OCI-LY1 (cell line): ENCODE measurements at regions not wholly inside any gene's neighbourhood (a gene's known extent, or its start where the extent isn't known, plus 50 kb on each side); places are given as distances from the start of the nearest gene placed in this dataset.

Experiments used
- H2AFZ ChIP-seq: fragments of 200-600 bp; sonication (generic), shearing (Covaris generic); 2 replicates; pipeline ENCODE4 v1.6.0; 2014; ENCODE audit warnings: antibody characterized with exemption, mild to moderate bottlenecking, low read length
- H3F3A ChIP-seq: fragments of 200-600 bp; sonication (generic), shearing (Covaris generic); 2 replicates; pipeline ENCODE4 v1.6.0; 2014; ENCODE audit warnings: mild to moderate bottlenecking, antibody characterized with exemption, low read length, moderate library complexity; ENCODE audit not compliant: insufficient read depth
- H3K27ac ChIP-seq: fragments of 200-600 bp; sonication (generic); 2 replicates; pipeline ENCODE4 v1.5.1; 2014; ENCODE audit warnings: low read length, mixed run types, mild to moderate bottlenecking, low read depth; ENCODE audit not compliant: poor library complexity, severe bottlenecking
- H3K27me3 ChIP-seq: fragments of 200-600 bp; sonication (generic); 2 replicates; pipeline ENCODE4 v1.6.0; 2014; ENCODE audit warnings: antibody characterized with exemption, mild to moderate bottlenecking, low read length, moderate library complexity; ENCODE audit not compliant: insufficient read depth
- H3K36me3 ChIP-seq: fragments of 200-600 bp; sonication (generic); 2 replicates; pipeline ENCODE4 v1.6.1; 2014; ENCODE audit warnings: mild to moderate bottlenecking, antibody characterized with exemption, low read length, moderate library complexity, mixed read lengths; ENCODE audit not compliant: insufficient read depth
- H3K4me1 ChIP-seq: fragments of 200-600 bp; sonication (generic); 2 replicates; pipeline ENCODE4 v1.5.1; 2014; ENCODE audit warnings: mild to moderate bottlenecking, low read length, moderate library complexity; ENCODE audit not compliant: insufficient read depth, severe bottlenecking
- H3K4me2 ChIP-seq: fragments of 200-600 bp; sonication (generic), shearing (Covaris generic); 2 replicates; pipeline ENCODE4 v1.6.1; 2014; ENCODE audit warnings: low read length
- H3K4me3 ChIP-seq: fragments of 200-600 bp; sonication (generic); 2 replicates; pipeline ENCODE4 v1.5.1; 2014; ENCODE audit warnings: low read length, low read depth, mild to moderate bottlenecking, mixed read lengths; ENCODE audit not compliant: poor library complexity, severe bottlenecking
- H3K79me2 ChIP-seq: fragments of 200-600 bp; shearing (Covaris generic); 2 replicates; pipeline ENCODE4 v1.6.1; 2016; ENCODE audit warnings: mixed run types, low read length, mixed read lengths; ENCODE audit not compliant: insufficient read depth
- H3K9ac ChIP-seq: fragments of 200-600 bp; sonication (generic), shearing (Covaris generic); 2 replicates; pipeline ENCODE4 v1.6.1; 2014; ENCODE audit warnings: mild to moderate bottlenecking, low read length, mixed read lengths
- H3K9me2 ChIP-seq: fragments of 200-600 bp; sonication (generic), shearing (Covaris generic); 2 replicates; pipeline ENCODE4 v1.6.1; 2014; ENCODE audit warnings: low read depth, mild to moderate bottlenecking, low read length, mixed read lengths
- H3K9me3 ChIP-seq: fragments of 200-600 bp; shearing (Covaris generic); 2 replicates; pipeline ENCODE4 v1.6.1; 2014; ENCODE audit warnings: low read length, mixed read lengths
- H4K20me1 ChIP-seq: fragments of 200-600 bp; sonication (generic), shearing (Covaris generic); 2 replicates; pipeline ENCODE4 v1.6.0; 2016; ENCODE audit warnings: mild to moderate bottlenecking, low read length; ENCODE audit not compliant: insufficient read depth
- EZH2 ChIP-seq: fragments of 200-600 bp; sonication (generic), shearing (Covaris generic); IDR thresholded peaks from 2 replicates; pipeline ENCODE4 v1.8.0; 2017; ENCODE audit warnings: borderline replicate concordance, mixed run types, mild to moderate bottlenecking, antibody characterized with exemption, low read length, moderate library complexity, mixed read lengths
- TF ChIP-seq, protein P1 (sequence below): fragments of 200-600 bp; sonication (generic), shearing (Covaris generic); IDR thresholded peaks from 2 replicates; pipeline ENCODE4 v1.5.1; 2017; ENCODE audit warnings: mild to moderate bottlenecking, antibody characterized with exemption, low read length, moderate library complexity, mixed read lengths

DNA sequence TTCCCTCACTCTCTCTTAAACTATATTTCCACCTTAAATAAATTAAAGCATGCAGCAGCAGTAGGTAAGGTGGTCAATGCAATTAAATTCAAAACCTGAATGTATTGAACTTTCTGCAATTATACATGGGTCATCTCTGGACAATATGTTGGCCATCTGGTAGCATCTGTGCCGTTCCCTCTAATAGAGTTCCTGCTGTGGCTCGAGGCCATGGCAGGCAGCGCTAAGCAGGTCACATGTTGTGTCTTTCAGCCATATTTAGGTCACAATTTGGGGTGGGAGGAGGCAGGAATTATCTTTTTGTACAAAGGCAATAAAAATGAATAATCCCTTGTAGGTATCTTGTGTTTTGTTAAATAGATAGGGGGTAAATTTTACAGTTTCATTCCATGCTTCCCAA lies 676.2 kb downstream of the ZEB2 start:
- no peaks in the 10 kb centered on the region for H4K20me1 ChIP-seq
- H3K4me3 ChIP-seq = no peak overlapping the region
- H3K9ac ChIP-seq = no peak overlapping the region
- TF ChIP-seq, protein P1, sequence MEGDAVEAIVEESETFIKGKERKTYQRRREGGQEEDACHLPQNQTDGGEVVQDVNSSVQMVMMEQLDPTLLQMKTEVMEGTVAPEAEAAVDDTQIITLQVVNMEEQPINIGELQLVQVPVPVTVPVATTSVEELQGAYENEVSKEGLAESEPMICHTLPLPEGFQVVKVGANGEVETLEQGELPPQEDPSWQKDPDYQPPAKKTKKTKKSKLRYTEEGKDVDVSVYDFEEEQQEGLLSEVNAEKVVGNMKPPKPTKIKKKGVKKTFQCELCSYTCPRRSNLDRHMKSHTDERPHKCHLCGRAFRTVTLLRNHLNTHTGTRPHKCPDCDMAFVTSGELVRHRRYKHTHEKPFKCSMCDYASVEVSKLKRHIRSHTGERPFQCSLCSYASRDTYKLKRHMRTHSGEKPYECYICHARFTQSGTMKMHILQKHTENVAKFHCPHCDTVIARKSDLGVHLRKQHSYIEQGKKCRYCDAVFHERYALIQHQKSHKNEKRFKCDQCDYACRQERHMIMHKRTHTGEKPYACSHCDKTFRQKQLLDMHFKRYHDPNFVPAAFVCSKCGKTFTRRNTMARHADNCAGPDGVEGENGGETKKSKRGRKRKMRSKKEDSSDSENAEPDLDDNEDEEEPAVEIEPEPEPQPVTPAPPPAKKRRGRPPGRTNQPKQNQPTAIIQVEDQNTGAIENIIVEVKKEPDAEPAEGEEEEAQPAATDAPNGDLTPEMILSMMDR = no peak
- TF ChIP-seq EZH2 = no peak
- no peaks in the 10 kb centered on the region for H3K9me3 ChIP-seq
- no peak overlapping the region for H3K27ac ChIP-seq
- H3F3A ChIP-seq = no peaks in the 10 kb centered on the region
- no peak overlapping the region for H3K4me2 ChIP-seq
- H3K79me2 ChIP-seq = no peaks in the 10 kb centered on the region
- no peaks in the 10 kb centered on the region for H3K4me1 ChIP-seq
- H3K36me3 ChIP-seq = no peaks in the 10 kb centered on the region
- H2AFZ ChIP-seq = no peak overlapping the region
- H3K9me2 ChIP-seq = no peaks in the 10 kb centered on the region
- H3K27me3 ChIP-seq = no peaks in the 10 kb centered on the region

DNA sequence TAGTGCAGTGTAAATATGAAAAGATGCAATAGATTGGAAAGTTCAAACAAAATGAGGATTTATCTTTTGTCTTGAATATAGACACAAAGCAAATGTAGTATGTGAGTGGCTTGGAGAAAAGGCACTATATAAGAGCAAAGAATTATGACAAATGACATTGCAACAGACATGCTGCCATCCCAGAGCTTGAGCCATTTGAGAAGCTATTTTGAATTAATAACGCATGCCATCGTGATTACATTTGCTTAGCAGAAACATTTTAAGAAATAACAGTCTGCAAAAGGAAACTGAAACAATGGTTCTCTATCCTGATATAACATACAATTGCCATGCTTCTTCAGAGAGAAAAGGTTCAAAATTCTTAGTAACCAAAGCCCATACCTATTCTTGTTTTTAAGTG lies 677.1 kb downstream of the ZEB2 start:
- no peaks in the 10 kb centered on the region for H3K9me2 ChIP-seq
- no peak overlapping the region for H2AFZ ChIP-seq
- no peak overlapping the region for H3K9ac ChIP-seq
- no peak overlapping the region for H3K27ac ChIP-seq
- H3K9me3 ChIP-seq = no peaks in the 10 kb centered on the region
- H3F3A ChIP-seq = no peaks in the 10 kb centered on the region
- no peak overlapping the region for H3K4me2 ChIP-seq
- TF ChIP-seq, protein P1 = no peak
- TF ChIP-seq EZH2 = no peak
- no peaks in the 10 kb centered on the region for H4K20me1 ChIP-seq
- H3K27me3 ChIP-seq = no peaks in the 10 kb centered on the region
- H3K4me3 ChIP-seq = no peak overlapping the region
- H3K36me3 ChIP-seq = no peaks in the 10 kb centered on the region
- H3K79me2 ChIP-seq = no peaks in the 10 kb centered on the region
- H3K4me1 ChIP-seq = no peaks in the 10 kb centered on the region

DNA sequence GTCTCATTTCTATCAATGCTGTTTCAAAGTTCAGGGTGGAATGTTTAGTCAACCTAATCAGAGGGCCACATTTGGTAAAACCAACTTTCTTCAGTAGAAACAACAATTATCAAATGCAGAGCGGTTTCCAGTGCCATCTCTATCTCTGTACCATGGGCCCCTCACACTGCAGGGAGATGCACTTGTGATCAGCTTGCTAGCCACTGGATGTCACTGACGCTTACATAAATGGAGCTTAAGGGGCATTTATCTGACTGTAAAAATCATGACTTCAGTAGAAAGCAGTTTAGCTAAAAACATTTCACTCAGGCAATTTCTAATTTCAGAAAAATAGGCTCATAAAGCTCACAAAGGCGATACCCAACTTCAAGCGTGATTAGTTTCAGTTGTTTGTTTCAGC lies 678.0 kb downstream of the ZEB2 start:
- H2AFZ ChIP-seq = no peak overlapping the region

More for the DNA sequence above, 678.0 kb downstream of the ZEB2 start:
- Histone ChIP-seq H3K79me2 (no peaks in the 10 kb centered on the region), H3K9me3 (no peaks in the 10 kb centered on the region), H3F3A (no peaks in the 10 kb centered on the region), H3K9me2 (no peaks in the 10 kb centered on the region), H3K4me3 (no peak overlapping the region), H3K4me1 (no peaks in the 10 kb centered on the region), H3K27ac (no peak overlapping the region), H3K4me2 (no peak overlapping the region), H3K9ac (no peak overlapping the region), H3K27me3 (no peaks in the 10 kb centered on the region), H3K36me3 (no peaks in the 10 kb centered on the region), H4K20me1 (no peaks in the 10 kb centered on the region)
- no peak for TF ChIP-seq EZH2
- TF ChIP-seq, protein P1 = peak; percentile 50
